ENCODE measurements at regions not wholly inside any gene's neighbourhood (a gene's known extent, or its start where the extent isn't known, plus 50 kb on each side); places are given as distances from the start of the nearest gene placed in this dataset.

GRCh38 chr3:86867982-86868381, 123.0 kb downstream of the VGLL3 start:
- ATAC-seq (ENCODE audit: low read depth): peak; percentile 61
- Histone ChIP-seq H3K4me3 (ENCODE audit: insufficient read depth, low read depth, low read length) (no peak overlapping the region), H3K4ac (ENCODE audit: low read depth, low read length) (no peak overlapping the region), H2BK15ac (ENCODE audit: low read depth, low read length) (no peak overlapping the region), H3K36me3 (ENCODE audit: control insufficient read depth, insufficient read depth, low read length) (no peaks in the 10 kb centered on the region), H3K23ac (ENCODE audit: low read depth, low read length) (no peak overlapping the region), H4K5ac (ENCODE audit: low read depth, low read length) (no peak overlapping the region), H3K27ac (ENCODE audit: insufficient read depth, low read length) (no peak overlapping the region), H3K9me1 (ENCODE audit: insufficient read depth, low read length) (no peaks in the 10 kb centered on the region), H2BK5ac (ENCODE audit: low read depth, low read length, poor library complexity, severe bottlenecking) (no peak overlapping the region), H3K9me3 (ENCODE audit: control insufficient read depth, insufficient read depth, low read length) (no peaks in the 10 kb centered on the region), H4K20me1 (ENCODE audit: insufficient read depth, low read length) (no peaks in the 10 kb centered on the region), H3K4me1 (ENCODE audit: control insufficient read depth, insufficient read depth, low read length) (no peaks in the 10 kb centered on the region), H3K27me3 (ENCODE audit: control insufficient read depth, insufficient read depth, low read length) (no peaks in the 10 kb centered on the region), H2AK9ac (replicated peaks; ENCODE audit: low read depth, low read length, poor library complexity) (no peak overlapping the region), H3K4me2 (ENCODE audit: low read depth, low read length) (no peak overlapping the region), H3K79me1 (ENCODE audit: low read depth in 1 of 2, low read length in 2 of 2) (no peaks in the 10 kb centered on the region), H3K56ac (ENCODE audit: extremely low read depth, insufficient read depth, low read length) (no peak overlapping the region), H2BK120ac (ENCODE audit: low read depth, low read length) (no peak overlapping the region), H4K8ac (ENCODE audit: low read depth in 2 of 2, low read length in 2 of 2) (no peak overlapping the region), H2AK5ac (ENCODE audit: low read depth, low read length) (no peak overlapping the region), H2AFZ (replicated peaks; ENCODE audit: low read length, poor library complexity) (no peak overlapping the region), H2BK20ac (ENCODE audit: low read depth, low read length) (no peak overlapping the region), H4K91ac (ENCODE audit: insufficient read depth, low read depth, low read length) (no peak overlapping the region), H3K18ac (ENCODE audit: low read depth, low read length) (no peak overlapping the region), H3K9ac (ENCODE audit: low read depth, low read length) (no peak overlapping the region), H3K14ac (replicated peaks; ENCODE audit: low read depth, low read length) (no peak overlapping the region)
- POLR2A ChIA-PET (ENCODE audit: unreplicated experiment): no interaction called here
- intact Hi-C loops (cut with micrococcal nuclease) (loop anchor here (5.0 to 10.0 kb wide), 3 partner anchors 69 to 217 kb away; no protein-coding TSS in a partner anchor), dilution Hi-C loops (cut with HindIII; ENCODE audit: low sequenced_read_pairs, unreplicated experiment) (no loop called here), in situ Hi-C loops (cut with MboI; ENCODE audit: low sequenced_read_pairs) (no loop called here)
- no CpG with 5 or more reads among the region's 2 CpGs for WGBS, 2 experiments (ENCODE audit: extremely low coverage in 2 of 2, insufficient read length in 1 of 2)
- BruUV-seq (replicated peaks): no TSS peak
- CTCF ChIA-PET: interaction anchor here (0.5 kb wide), 1 partner anchor 92 kb away, joined by 6 read pairs; no protein-coding TSS in a partner anchor
- peak; percentile 77 for DNase-seq
- no peak for TF ChIP-seq RFX5 (IDR thresholded peaks at IDR 0.05; ENCODE audit: low read depth, low read length)
- TF ChIP-seq CEBPB (IDR thresholded peaks at IDR 0.05; ENCODE audit: low read depth, low read length): no peak
- no peak for TF ChIP-seq CHD1 (IDR thresholded peaks at IDR 0.05; ENCODE audit: low read depth, low read length)
- TF ChIP-seq POLR2A (IDR thresholded peaks at IDR 0.05; ENCODE audit: low read depth, low read length): no peak
- no peak for TF ChIP-seq USF2 (IDR thresholded peaks at IDR 0.05; ENCODE audit: low read depth, low read length)
- no peak for TF ChIP-seq RCOR1 (IDR thresholded peaks at IDR 0.05; ENCODE audit: insufficient replicate concordance, low read length)
- no peak for TF ChIP-seq BHLHE40 (IDR thresholded peaks at IDR 0.05; ENCODE audit: low read depth, low read length)
- no peak for TF ChIP-seq MAFK (IDR thresholded peaks at IDR 0.05; ENCODE audit: low read depth, low read length)
- no peak for TF ChIP-seq MAZ (IDR thresholded peaks at IDR 0.05; ENCODE audit: borderline replicate concordance, low read depth, low read length)
- TF ChIP-seq NFE2L2 (IDR thresholded peaks at IDR 0.05; ENCODE audit: low read depth, low read length): no peak
- TF ChIP-seq, protein P1, sequence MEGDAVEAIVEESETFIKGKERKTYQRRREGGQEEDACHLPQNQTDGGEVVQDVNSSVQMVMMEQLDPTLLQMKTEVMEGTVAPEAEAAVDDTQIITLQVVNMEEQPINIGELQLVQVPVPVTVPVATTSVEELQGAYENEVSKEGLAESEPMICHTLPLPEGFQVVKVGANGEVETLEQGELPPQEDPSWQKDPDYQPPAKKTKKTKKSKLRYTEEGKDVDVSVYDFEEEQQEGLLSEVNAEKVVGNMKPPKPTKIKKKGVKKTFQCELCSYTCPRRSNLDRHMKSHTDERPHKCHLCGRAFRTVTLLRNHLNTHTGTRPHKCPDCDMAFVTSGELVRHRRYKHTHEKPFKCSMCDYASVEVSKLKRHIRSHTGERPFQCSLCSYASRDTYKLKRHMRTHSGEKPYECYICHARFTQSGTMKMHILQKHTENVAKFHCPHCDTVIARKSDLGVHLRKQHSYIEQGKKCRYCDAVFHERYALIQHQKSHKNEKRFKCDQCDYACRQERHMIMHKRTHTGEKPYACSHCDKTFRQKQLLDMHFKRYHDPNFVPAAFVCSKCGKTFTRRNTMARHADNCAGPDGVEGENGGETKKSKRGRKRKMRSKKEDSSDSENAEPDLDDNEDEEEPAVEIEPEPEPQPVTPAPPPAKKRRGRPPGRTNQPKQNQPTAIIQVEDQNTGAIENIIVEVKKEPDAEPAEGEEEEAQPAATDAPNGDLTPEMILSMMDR (conservative IDR thresholded peaks at IDR 0.05; ENCODE audit: low read depth, low read length): no peak
- TF ChIP-seq SMC3 (IDR thresholded peaks at IDR 0.05; ENCODE audit: low read depth, low read length): no peak
- TF ChIP-seq MXI1 (IDR thresholded peaks at IDR 0.05; ENCODE audit: borderline replicate concordance, low read depth, low read length): no peak
- no peak for TF ChIP-seq FOS (IDR thresholded peaks at IDR 0.05; ENCODE audit: low read depth, low read length)
